ENCODE measurements at regions not wholly inside any gene's neighbourhood (a gene's known extent, or its start where the extent isn't known, plus 50 kb on each side); places are given as distances from the start of the nearest gene placed in this dataset.

DNA sequence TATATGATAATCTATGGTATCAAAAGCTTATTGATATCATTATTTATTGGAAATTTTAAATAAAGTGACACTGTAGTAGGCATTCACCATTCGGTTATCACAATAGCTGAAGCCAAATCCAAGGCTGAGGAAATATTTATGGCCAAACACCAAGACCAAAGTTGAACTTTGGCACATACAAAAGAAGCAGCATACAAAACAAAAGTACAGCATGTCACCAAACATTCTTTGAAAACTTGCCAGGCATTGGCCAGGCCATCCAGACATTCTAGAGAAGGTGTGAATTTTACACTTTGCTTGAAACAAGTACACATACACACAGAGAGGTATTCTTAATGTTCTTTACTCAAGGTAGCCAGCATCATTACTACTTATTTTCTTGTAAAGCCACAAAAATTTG lies 544.4 kb upstream of the CXADR start:
- no peak overlapping the region for H3K4me3 Mint-ChIP-seq (ENCODE audit: unreplicated experiment)
- peaks cover 1% of the 10 kb centered on the region for H3K27me3 Mint-ChIP-seq (ENCODE audit: unreplicated experiment)
- no peaks in the 10 kb centered on the region for H3K36me3 Mint-ChIP-seq (ENCODE audit: low read depth, unreplicated experiment)
- H3K9me3 Mint-ChIP-seq (ENCODE audit: unreplicated experiment), result no peaks in the 10 kb centered on the region
- no peak for TF ChIP-seq CTCF (IDR thresholded peaks at IDR 0.05; ENCODE audit: unreplicated experiment)
- H3K4me1 Mint-ChIP-seq (ENCODE audit: unreplicated experiment), result no peaks in the 10 kb centered on the region
- no peak overlapping the region for H3K27ac Mint-ChIP-seq (ENCODE audit: unreplicated experiment)
- DNase-seq (ENCODE audit: low spot score), result no peak

- no peaks in the 10 kb centered on the region for H3K9me3 Mint-ChIP-seq (ENCODE audit: unreplicated experiment)
- no peak overlapping the region for H3K27ac Mint-ChIP-seq (ENCODE audit: unreplicated experiment)
- no peaks in the 10 kb centered on the region for H3K4me1 Mint-ChIP-seq (ENCODE audit: unreplicated experiment)
- no peaks in the 10 kb centered on the region for H3K36me3 Mint-ChIP-seq (ENCODE audit: low read depth, unreplicated experiment)
- peaks cover 1% of the 10 kb centered on the region for H3K27me3 Mint-ChIP-seq (ENCODE audit: unreplicated experiment)
- no peak overlapping the region for H3K4me3 Mint-ChIP-seq (ENCODE audit: unreplicated experiment)
- no peak for TF ChIP-seq CTCF (IDR thresholded peaks at IDR 0.05; ENCODE audit: unreplicated experiment)
- no peak for DNase-seq (ENCODE audit: low spot score)
Measured at GRCh38 chr21:16969636-16970035, 543.2 kb upstream of the CXADR start.

GRCh38 chr21:16974060-16974459 lies 538.8 kb upstream of the CXADR start:
- Mint-ChIP-seq H3K27me3 (ENCODE audit: unreplicated experiment) (no peaks in the 10 kb centered on the region), H3K9me3 (ENCODE audit: unreplicated experiment) (no peaks in the 10 kb centered on the region), H3K36me3 (ENCODE audit: low read depth, unreplicated experiment) (no peaks in the 10 kb centered on the region), H3K27ac (ENCODE audit: unreplicated experiment) (no peak overlapping the region), H3K4me1 (ENCODE audit: unreplicated experiment) (peaks cover 11% of the 10 kb centered on the region), H3K4me3 (ENCODE audit: unreplicated experiment) (no peak overlapping the region)
- no peak for DNase-seq (ENCODE audit: low spot score)
- no peak for TF ChIP-seq CTCF (IDR thresholded peaks at IDR 0.05; ENCODE audit: unreplicated experiment)

- Mint-ChIP-seq H3K36me3 (ENCODE audit: low read depth, unreplicated experiment) (no peaks in the 10 kb centered on the region), H3K4me3 (ENCODE audit: unreplicated experiment) (no peak overlapping the region), H3K27ac (ENCODE audit: unreplicated experiment) (no peak overlapping the region), H3K4me1 (ENCODE audit: unreplicated experiment) (peaks cover 11% of the 10 kb centered on the region), H3K27me3 (ENCODE audit: unreplicated experiment) (no peaks in the 10 kb centered on the region), H3K9me3 (ENCODE audit: unreplicated experiment) (no peaks in the 10 kb centered on the region)
- DNase-seq (ENCODE audit: low spot score), result no peak
- no peak for TF ChIP-seq CTCF (IDR thresholded peaks at IDR 0.05; ENCODE audit: unreplicated experiment)
Measured at GRCh38 chr21:16976193-16976592, 536.6 kb upstream of the CXADR start.

DNA sequence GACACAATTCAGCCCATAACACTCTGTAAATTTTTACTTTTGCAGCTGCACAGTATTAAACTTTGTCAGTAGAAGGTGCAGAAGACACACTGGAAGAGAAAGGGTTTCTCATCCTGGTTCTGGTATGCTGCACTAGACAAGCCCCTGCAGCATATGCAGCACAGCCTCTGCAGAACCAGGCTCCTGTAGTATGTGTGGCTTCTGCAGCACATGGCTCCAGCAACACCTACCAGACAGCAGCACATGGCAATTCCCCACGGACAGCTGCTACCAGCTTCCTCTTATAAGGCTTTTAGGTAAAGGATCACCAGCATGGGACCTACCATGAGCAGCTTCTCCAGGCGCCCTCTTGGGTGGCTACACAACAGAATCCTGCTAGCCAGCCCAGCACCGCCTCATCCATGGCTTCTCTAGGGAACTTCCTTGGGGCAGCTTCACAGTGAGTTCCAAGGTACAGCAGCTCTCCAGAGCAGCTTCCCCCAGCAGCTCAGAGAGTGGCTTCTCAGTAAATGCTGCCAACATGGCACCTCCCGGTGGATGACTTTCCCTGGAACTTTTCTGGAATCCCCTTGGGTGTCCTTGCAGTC lies 534.4 kb upstream of the CXADR start:
- no peaks in the 10 kb centered on the region for H3K36me3 Mint-ChIP-seq (ENCODE audit: low read depth, unreplicated experiment)
- no peaks in the 10 kb centered on the region for H3K9me3 Mint-ChIP-seq (ENCODE audit: unreplicated experiment)

More for the DNA sequence above, 534.4 kb upstream of the CXADR start:
- Mint-ChIP-seq H3K4me3 (ENCODE audit: unreplicated experiment) (no peak overlapping the region), H3K27ac (ENCODE audit: unreplicated experiment) (no peak overlapping the region), H3K4me1 (ENCODE audit: unreplicated experiment) (peaks cover 11% of the 10 kb centered on the region), H3K27me3 (ENCODE audit: unreplicated experiment) (no peaks in the 10 kb centered on the region)
- no peak for TF ChIP-seq CTCF (IDR thresholded peaks at IDR 0.05; ENCODE audit: unreplicated experiment)
- no peak for DNase-seq (ENCODE audit: low spot score)
